H1 (cell line): ENCODE measurements at regions not wholly inside any gene's neighbourhood (a gene's known extent, or its start where the extent isn't known, plus 50 kb on each side); places are given as distances from the start of the nearest gene placed in this dataset.
A peak's percentile ranks its signal among the peaks of the same experiment; 100 is the strongest.

ENCODE experiments used
- CTCF ChIA-PET: fragments of 300-600 bp; sonication (Branson Sonifier 250); formaldehyde crosslinking; loops from one replicate; lab custom pipeline; 2021; ENCODE audit not compliant: partially characterized antibody; lab: Charles Lee
- POLR2A ChIA-PET: fragments of 300-600 bp; sonication (Branson Sonifier 250); formaldehyde crosslinking; loops from one replicate; lab custom pipeline; 2021; ENCODE audit warnings: inconsistent platforms; ENCODE audit not compliant: partially characterized antibody; lab: Charles Lee
- DNase-seq, 2 experiments: peaks; one replicate each; pipeline versions ENCODE4 v3.0.0 to v3.0.0-alpha.2; 2010 to 2022; ENCODE audit warnings: low spot score in 2 of 2, low read depth in 1 of 2, mixed read lengths in 1 of 2
- FAIRE-seq: peaks from 2 replicates; lab custom pipeline; 2011; peaks lifted over from hg19 to GRCh38; lab: Jason Lieb, UNC
- H2AFZ ChIP-seq: 2 replicates; pipeline ENCODE4 v1.8.1; 2012; ENCODE audit warnings: low read length, inconsistent platforms
- H2AK5ac ChIP-seq: 2 replicates; pipeline ENCODE4 v1.6.1; 2013; ENCODE audit warnings: low read depth, low read length
- H2BK120ac ChIP-seq: replicated peaks from 2 replicates; pipeline ENCODE3; 2013; ENCODE audit warnings: low read depth, low read length, inconsistent platforms
- H2BK12ac ChIP-seq: 2 replicates; pipeline ENCODE4 v1.6.1; 2013; ENCODE audit warnings: low read depth, low read length
- H2BK15ac ChIP-seq: 2 replicates; pipeline ENCODE4 v1.6.1; 2013; ENCODE audit warnings: low read length
- H2BK20ac ChIP-seq: 2 replicates; pipeline ENCODE4 v1.6.1; 2013; ENCODE audit warnings: low read length
- H2BK5ac ChIP-seq: 2 replicates; pipeline ENCODE4 v1.6.1; 2013; ENCODE audit warnings: low read depth, low read length
- H3K14ac ChIP-seq: 2 replicates; pipeline ENCODE4 v1.6.1; 2013; ENCODE audit warnings: inconsistent platforms; ENCODE audit not compliant: insufficient read length
- H3K18ac ChIP-seq: 2 replicates; pipeline ENCODE4 v1.6.1; 2013; ENCODE audit warnings: low read length; ENCODE audit errors: extremely low read depth
- H3K23ac ChIP-seq: 2 replicates; pipeline ENCODE4 v1.6.1; 2013; ENCODE audit warnings: inconsistent platforms; ENCODE audit not compliant: insufficient read length
- H3K23me2 ChIP-seq: 2 replicates; pipeline ENCODE4 v1.6.1; 2013; ENCODE audit warnings: low read depth, low read length
- H3K27ac ChIP-seq: 2 replicates; pipeline ENCODE4 v1.6.1; 2011; ENCODE audit warnings: low read depth, low read length, inconsistent platforms
- H3K27me3 ChIP-seq, 4 experiments: replicated peaks in 1 of 4; 1 replicate in 1 of 4; 2 replicates in 3 of 4; pipeline versions ENCODE4 v1.6.1 to v1.8.1; 2011 to 2013; ENCODE audit warnings: low read length in 3 of 4, mild to moderate bottlenecking in 3 of 4, inconsistent platforms in 2 of 4, mixed read lengths in 2 of 4, moderate library complexity in 1 of 4; ENCODE audit not compliant: control insufficient read depth in 3 of 4, insufficient read depth in 3 of 4; ENCODE audit errors: extremely low read depth in 1 of 4
- H3K36me3 ChIP-seq, 4 experiments: 2 replicates each; pipeline versions ENCODE4 v1.6.1 to v1.8.1; 2011 to 2013; ENCODE audit warnings: mild to moderate bottlenecking in 4 of 4, low read length in 3 of 4, moderate library complexity in 2 of 4, control low read depth in 1 of 4, inconsistent platforms in 1 of 4; ENCODE audit not compliant: insufficient read depth in 4 of 4, control insufficient read depth in 2 of 4
- H3K4ac ChIP-seq: replicated peaks from 2 replicates; pipeline ENCODE3; 2013; ENCODE audit warnings: low read length, low read depth, mixed read lengths, inconsistent platforms; ENCODE audit not compliant: insufficient read length
- H3K4me1 ChIP-seq, 4 experiments: replicated peaks in 1 of 4; 1 replicate in 1 of 4; 2 replicates in 3 of 4; pipeline versions ENCODE4 v1.6.1 to v1.8.1; 2011 to 2013; ENCODE audit warnings: low read length in 3 of 4, inconsistent platforms in 2 of 4, mixed read lengths in 1 of 4; ENCODE audit not compliant: insufficient read depth in 4 of 4, control insufficient read depth in 3 of 4
- H3K4me2 ChIP-seq, 2 experiments: 2 replicates each; pipeline versions ENCODE4 v1.6.1 to v1.8.1; 2011 to 2013; ENCODE audit warnings: low read depth in 2 of 2, low read length in 2 of 2, control low read depth in 1 of 2, inconsistent platforms in 1 of 2, mild to moderate bottlenecking in 1 of 2; ENCODE audit not compliant: insufficient read depth in 1 of 2
- H3K4me3 ChIP-seq, 4 experiments: fragments of 200-600, 300-600 bp in 1 of 4; sonication (generic), shearing (Covaris generic), sonication (Bioruptor Twin) in 1 of 4; 2 replicates each; pipeline versions ENCODE4 v1.5.1 to v1.8.1; 2011 to 2016; ENCODE audit warnings: low read length in 4 of 4, low read depth in 3 of 4, control low read depth in 2 of 4, inconsistent platforms in 2 of 4, mild to moderate bottlenecking in 2 of 4, mixed read lengths in 1 of 4, moderate library complexity in 1 of 4; ENCODE audit not compliant: insufficient read depth in 2 of 4; ENCODE audit errors: extremely low read depth in 1 of 4
- H3K56ac ChIP-seq: replicated peaks from 2 replicates; pipeline ENCODE3; 2013; ENCODE audit warnings: low read depth, mild to moderate bottlenecking, mixed read lengths, low read length, inconsistent platforms; ENCODE audit not compliant: insufficient read length
- H3K79me1 ChIP-seq: 2 replicates; pipeline ENCODE4 v1.6.1; 2013; ENCODE audit warnings: low read depth, low read length, control low read depth
- H3K79me2 ChIP-seq, 2 experiments: 2 replicates each; pipeline versions ENCODE4 v1.6.1 to v1.8.1; 2012 to 2013; ENCODE audit warnings: low read length in 2 of 2, mild to moderate bottlenecking in 2 of 2, inconsistent platforms in 1 of 2; ENCODE audit not compliant: insufficient read depth in 2 of 2, control insufficient read depth in 1 of 2
- H3K9ac ChIP-seq, 4 experiments: replicated peaks in 1 of 4; 1 replicate in 1 of 4; 2 replicates in 3 of 4; pipeline versions ENCODE4 v1.6.1 to v1.8.1; 2011 to 2013; ENCODE audit warnings: low read depth in 3 of 4, low read length in 3 of 4, control low read depth in 2 of 4, mild to moderate bottlenecking in 2 of 4, moderate library complexity in 2 of 4, inconsistent platforms in 1 of 4; ENCODE audit errors: extremely low read depth in 1 of 4
- H3K9me3 ChIP-seq, 2 experiments: 2 replicates each; pipeline versions ENCODE4 v1.6.1 to v1.8.1; 2012 to 2013; ENCODE audit warnings: mild to moderate bottlenecking in 2 of 2, moderate library complexity in 2 of 2, control low read depth in 1 of 2, inconsistent platforms in 1 of 2, low read depth in 1 of 2, low read length in 1 of 2, mixed read lengths in 1 of 2; ENCODE audit not compliant: insufficient read depth in 2 of 2
- H4K20me1 ChIP-seq, 2 experiments: replicated peaks in 1 of 2; 2 replicates each; pipeline versions ENCODE3 to v1.8.1; 2011 to 2013; ENCODE audit warnings: inconsistent platforms in 2 of 2, low read length in 2 of 2, mild to moderate bottlenecking in 1 of 2; ENCODE audit not compliant: insufficient read depth in 2 of 2, control insufficient read depth in 1 of 2
- H4K5ac ChIP-seq: 2 replicates; pipeline ENCODE4 v1.6.1; 2013; ENCODE audit warnings: low read length, low read depth, mixed read lengths, inconsistent platforms; ENCODE audit not compliant: insufficient read length
- H4K8ac ChIP-seq: 2 replicates; pipeline ENCODE4 v1.8.0; 2013; ENCODE audit warnings: mild to moderate bottlenecking, moderate library complexity, low read length, inconsistent platforms; ENCODE audit not compliant: insufficient read depth; ENCODE audit errors: extremely low read depth
- H4K91ac ChIP-seq: replicated peaks from 2 replicates; pipeline ENCODE3; 2013; ENCODE audit warnings: low read length, mixed read lengths, inconsistent platforms; ENCODE audit not compliant: insufficient read length
- ATF2 ChIP-seq: IDR thresholded peaks from 2 replicates; pipeline ENCODE4 v1.6.1; 2012; ENCODE audit warnings: low read length, inconsistent platforms
- BCL11A ChIP-seq, 2 experiments: IDR thresholded peaks; one replicate each; pipeline ENCODE4 v1.6.1; 2011; ENCODE audit warnings: low read depth in 2 of 2, low read length in 2 of 2, mild to moderate bottlenecking in 2 of 2
- CEBPB ChIP-seq: IDR thresholded peaks from 2 replicates; pipeline ENCODE4 v1.6.1; 2012; ENCODE audit warnings: low read depth, low read length
- CHD1 ChIP-seq: IDR thresholded peaks from 2 replicates; pipeline ENCODE4 v1.6.1; 2012; ENCODE audit warnings: low read depth, low read length, improper control_type of control experiment
- CREB1 ChIP-seq: IDR thresholded peaks from 2 replicates; pipeline ENCODE4 v1.6.1; 2012; ENCODE audit warnings: inconsistent platforms
- JUN ChIP-seq: IDR thresholded peaks from 2 replicates; pipeline ENCODE4 v1.6.1; 2011; ENCODE audit warnings: low read depth, mild to moderate bottlenecking, improper control_type of control experiment, low read length
- NANOG ChIP-seq: IDR thresholded peaks from 2 replicates; pipeline ENCODE4 v1.6.1; 2011; ENCODE audit warnings: low read length, low read depth, mild to moderate bottlenecking, inconsistent platforms; ENCODE audit not compliant: insufficient read depth, poor library complexity, severe bottlenecking
- PHF8 ChIP-seq: fragments of 200-600 bp; sonication (generic); conservative IDR thresholded peaks from 2 replicates; pipeline ENCODE4 v1.7.1; 2012; ENCODE audit warnings: low read depth, mild to moderate bottlenecking, inconsistent platforms, low read length, moderate library complexity
- POU5F1 ChIP-seq: IDR thresholded peaks from 2 replicates; pipeline ENCODE4 v1.6.1; 2011; ENCODE audit warnings: low read depth, mild to moderate bottlenecking, low read length, moderate library complexity
- RNF2 ChIP-seq: fragments of 200-900, 300-1000 bp; sonication (generic); IDR thresholded peaks from 2 replicates; pipeline ENCODE4 v1.7.1; 2016; ENCODE audit warnings: borderline replicate concordance, low read depth, mild to moderate bottlenecking, antibody characterized with exemption, low read length; ENCODE audit not compliant: poor library complexity, severe bottlenecking; ENCODE audit errors: missing control alignments
- SAP30 ChIP-seq: fragments of 300-600 bp; sonication (generic); IDR thresholded peaks from 2 replicates; pipeline ENCODE4 v1.7.1; 2012; ENCODE audit warnings: low read length, moderate library complexity, mild to moderate bottlenecking, inconsistent platforms; ENCODE audit not compliant: insufficient read depth, insufficient replicate concordance
- SIN3A ChIP-seq, 2 experiments: IDR thresholded peaks in 1 of 2; conservative IDR thresholded peaks in 1 of 2; 2 replicates each; pipeline ENCODE4 v1.6.1; 2011 to 2012; ENCODE audit warnings: low read length in 2 of 2, improper control_type of control experiment in 1 of 2, low read depth in 1 of 2, mild to moderate bottlenecking in 1 of 2
- SP1 ChIP-seq: IDR thresholded peaks from 2 replicates; pipeline ENCODE4 v1.6.1; 2011; ENCODE audit warnings: low read depth, low read length
- WGBS, 2 experiments: shearing (Covaris generic) in 1 of 2; methylation state at CpG; one replicate each; pipeline versions ENCODE4 v1.1.6 to v1.1.7; 2013 to 2015; ENCODE audit warnings: low lambda C conversion rate in 2 of 2, mixed read lengths in 2 of 2, inconsistent platforms in 1 of 2, low coverage in 1 of 2, missing lambda C conversion rate in 1 of 2; ENCODE audit not compliant: insufficient replicate concordance in 2 of 2, insufficient coverage in 1 of 2, insufficient read length in 1 of 2; ENCODE audit errors: extremely low coverage in 1 of 2, missing lambda C conversion rate in 1 of 2; 5-methylcytosine and 5-hydroxymethylcytosine counted together

GRCh38 chr15:69570997-69571396 lies 118.4 kb downstream of the RPLP1 start:
- no peaks in the 10 kb centered on the region for H4K20me1 ChIP-seq
- H2BK20ac ChIP-seq, result no peak overlapping the region
- no peak overlapping the region for H3K23ac ChIP-seq
- no peak overlapping the region for H2BK5ac ChIP-seq
- H4K91ac ChIP-seq, result no peak overlapping the region
- H3K56ac ChIP-seq, result no peak overlapping the region
- no peaks in the 10 kb centered on the region for H3K23me2 ChIP-seq
- WGBS, 2 experiments, result 89% methylated on average over 5 of the region's 5 CpGs; no CpG with 5 or more reads in 1 of the 2 experiments
- no peak overlapping the region for H4K8ac ChIP-seq
- H3K4me2 ChIP-seq, result no peak overlapping the region
- no peak overlapping the region for H2AK5ac ChIP-seq
- no peaks in the 10 kb centered on the region for H3K36me3 ChIP-seq
- H3K4me1 ChIP-seq, result peaks cover 0 to 3% (median under 1%) of the 10 kb centered on the region in 4 experiments; a peak in 2 of 7 replicates
- H3K27me3 ChIP-seq, result no peaks in the 10 kb centered on the region
- CTCF ChIA-PET, result interaction anchor here (1.4 to 6.1 kb wide), 2 partner anchors 13 to 94 kb away, joined by 4 to 34 read pairs; no protein-coding TSS in a partner anchor
- no peak overlapping the region for H3K4me3 ChIP-seq
- no peak overlapping the region for H2BK15ac ChIP-seq
- DNase-seq, result no peak
- no peak overlapping the region for H3K18ac ChIP-seq
- no peak overlapping the region for H2BK12ac ChIP-seq
- H3K79me2 ChIP-seq, result no peaks in the 10 kb centered on the region
- H2BK120ac ChIP-seq, result no peak overlapping the region
- no peak for FAIRE-seq
- no peak overlapping the region for H3K27ac ChIP-seq
- POLR2A ChIA-PET, result no interaction called here
- no peak overlapping the region for H3K4ac ChIP-seq
- H4K5ac ChIP-seq, result no peak overlapping the region
- no peaks in the 10 kb centered on the region for H3K9me3 ChIP-seq
- H3K14ac ChIP-seq, result no peak overlapping the region
- H3K79me1 ChIP-seq, result no peaks in the 10 kb centered on the region
- peak overlapping the region in 1 of 4 experiments; percentile 1; a peak in 1 of 7 replicates for H3K9ac ChIP-seq
- no peak overlapping the region for H2AFZ ChIP-seq
- no peak for TF ChIP-seq CHD1
- TF ChIP-seq PHF8, result no peak
- TF ChIP-seq SP1, result no peak
- no peak for TF ChIP-seq POU5F1
- TF ChIP-seq BCL11A (IDR thresholded peaks at IDR 0.05; ENCODE audit: low read depth in 2 of 2, low read length in 2 of 2), result no peak
- TF ChIP-seq JUN, result no peak
- no peak for TF ChIP-seq RNF2
- no peak for TF ChIP-seq NANOG
- no peak for TF ChIP-seq SAP30
- no peak for TF ChIP-seq ATF2
- TF ChIP-seq CREB1, result no peak
- no peak for TF ChIP-seq SIN3A (conservative IDR thresholded peaks at IDR 0.05 in 1 of 2, IDR thresholded peaks at IDR 0.05 in 1 of 2; ENCODE audit: low read depth in 1 of 2, low read length in 2 of 2)
- TF ChIP-seq CEBPB, result no peak
